ENCODE measurements at regions not wholly inside any gene's neighbourhood (a gene's known extent, or its start where the extent isn't known, plus 50 kb on each side); places are given as distances from the start of the nearest gene placed in this dataset.

DNA sequence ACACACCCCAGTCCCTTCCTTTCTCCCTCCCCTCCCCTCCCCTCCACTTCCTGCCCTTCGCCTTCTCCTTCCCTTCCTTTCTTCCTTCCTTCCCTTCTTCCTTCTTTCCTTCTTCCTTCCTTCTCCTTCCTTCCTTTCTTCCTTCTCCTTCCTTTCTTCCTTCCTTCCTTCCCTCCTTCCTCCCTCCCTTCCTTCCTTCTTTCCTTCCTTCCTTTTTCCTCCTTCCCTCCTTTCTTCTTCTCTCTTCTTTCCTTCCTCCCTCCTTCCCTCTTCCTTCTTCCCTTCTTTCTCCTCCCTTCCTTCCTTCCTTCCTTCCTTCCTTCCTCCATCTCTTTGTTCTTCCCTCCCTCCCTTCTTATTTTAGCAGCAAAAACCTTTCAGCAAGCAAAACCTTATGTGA lies 162.1 kb downstream of the EFNB1 start:
- Histone ChIP-seq H4K20me1 (ENCODE audit: control insufficient read depth, insufficient read depth) (no peaks in the 10 kb centered on the region), H2AFZ (ENCODE audit: control insufficient read depth, low read depth, low read length) (no peak overlapping the region), H3K79me2 (ENCODE audit: control insufficient read depth, insufficient read depth, low read length) (no peaks in the 10 kb centered on the region), H3K4me2 (ENCODE audit: control insufficient read depth, insufficient read depth) (no peak overlapping the region), H3K27ac (ENCODE audit: control insufficient read depth, insufficient read depth) (no peak overlapping the region), H3K27me3 (replicated peaks in 1 of 2; ENCODE audit: control insufficient read depth in 2 of 2, insufficient read depth in 2 of 2, low read length in 1 of 2) (no peaks in the 10 kb centered on the region; a peak in 1 of 4 replicates), H3K9ac (ENCODE audit: control insufficient read depth, insufficient read depth, low read length) (no peak overlapping the region), H3K4me3 (no peak overlapping the region), H3K9me3 (replicated peaks; ENCODE audit: control insufficient read depth, insufficient read depth, low read length) (no peaks in the 10 kb centered on the region), H3K36me3 (ENCODE audit: control insufficient read depth in 2 of 2, insufficient read depth in 2 of 2, low read length in 1 of 2) (no peaks in the 10 kb centered on the region), H3K4me1 (ENCODE audit: control insufficient read depth, insufficient read depth, low read length) (no peaks in the 10 kb centered on the region)
- BruUV-seq (replicated peaks), result no TSS peak
- ChIA-PET POLR2A (no interaction called here), CTCF (no interaction called here), RAD21 (ENCODE audit: unreplicated experiment) (no interaction called here), SMC1A (ENCODE audit: uncharacterized antibody, unreplicated experiment) (no interaction called here)
- TF ChIP-seq JUND (IDR thresholded peaks at IDR 0.05; ENCODE audit: low read depth, low read length) (no peak), NFXL1 (IDR thresholded peaks at IDR 0.05; ENCODE audit: borderline replicate concordance) (no peak), SUZ12 (IDR thresholded peaks at IDR 0.05; ENCODE audit: unreplicated experiment) (no peak), IRF5 (IDR thresholded peaks at IDR 0.05; ENCODE audit: borderline replicate concordance) (no peak), SREBF2 (IDR thresholded peaks at IDR 0.05; ENCODE audit: low read length) (no peak), TAF1 (IDR thresholded peaks at IDR 0.05; ENCODE audit: borderline replicate concordance, low read depth, low read length) (no peak), EED (IDR thresholded peaks at IDR 0.05; ENCODE audit: low read depth) (no peak)
- TF ChIP-seq, protein P1, sequence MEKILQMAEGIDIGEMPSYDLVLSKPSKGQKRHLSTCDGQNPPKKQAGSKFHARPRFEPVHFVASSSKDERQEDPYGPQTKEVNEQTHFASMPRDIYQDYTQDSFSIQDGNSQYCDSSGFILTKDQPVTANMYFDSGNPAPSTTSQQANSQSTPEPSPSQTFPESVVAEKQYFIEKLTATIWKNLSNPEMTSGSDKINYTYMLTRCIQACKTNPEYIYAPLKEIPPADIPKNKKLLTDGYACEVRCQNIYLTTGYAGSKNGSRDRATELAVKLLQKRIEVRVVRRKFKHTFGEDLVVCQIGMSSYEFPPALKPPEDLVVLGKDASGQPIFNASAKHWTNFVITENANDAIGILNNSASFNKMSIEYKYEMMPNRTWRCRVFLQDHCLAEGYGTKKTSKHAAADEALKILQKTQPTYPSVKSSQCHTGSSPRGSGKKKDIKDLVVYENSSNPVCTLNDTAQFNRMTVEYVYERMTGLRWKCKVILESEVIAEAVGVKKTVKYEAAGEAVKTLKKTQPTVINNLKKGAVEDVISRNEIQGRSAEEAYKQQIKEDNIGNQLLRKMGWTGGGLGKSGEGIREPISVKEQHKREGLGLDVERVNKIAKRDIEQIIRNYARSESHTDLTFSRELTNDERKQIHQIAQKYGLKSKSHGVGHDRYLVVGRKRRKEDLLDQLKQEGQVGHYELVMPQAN (conservative IDR thresholded peaks at IDR 0.05), result no peak
- no peak for FAIRE-seq
- no peak for ATAC-seq
- 5% methylated on average over 1 of the region's 1 CpG for WGBS (ENCODE audit: insufficient coverage, insufficient replicate concordance, low lambda C conversion rate, missing lambda C conversion rate)
- in situ Hi-C loops (cut with MboI) (no loop called here), intact Hi-C loops (cut with micrococcal nuclease; ENCODE audit: unreplicated experiment) (no loop called here)
- DNase-seq (ENCODE audit: low read depth, low spot score), result no peak

Data from GM12878 (cell line).